ENCODE measurements at regions not wholly inside any gene's neighbourhood (a gene's known extent, or its start where the extent isn't known, plus 50 kb on each side); places are given as distances from the start of the nearest gene placed in this dataset.

DNA sequence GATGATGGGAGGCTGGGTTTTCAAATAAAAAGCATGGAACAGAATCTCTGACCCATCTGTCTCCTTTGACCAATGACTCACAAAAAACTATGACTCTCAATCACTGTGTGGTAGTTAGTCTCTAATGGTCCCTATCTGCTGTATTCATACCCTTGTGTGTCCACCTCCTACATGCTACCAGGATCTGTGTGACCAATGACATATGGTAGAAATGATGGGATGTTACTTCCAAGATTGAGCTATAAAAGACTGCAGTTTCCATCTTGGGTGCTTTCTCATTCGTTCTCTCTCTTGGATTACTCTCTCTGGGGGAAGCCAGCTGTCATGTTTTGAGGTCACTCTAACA, 144.7 kb upstream of the BTG1 start:
- no peak for TF ChIP-seq PRDM1 (tag by site-specific recombination; IDR thresholded peaks at IDR 0.05)
- TF ChIP-seq, protein P1, sequence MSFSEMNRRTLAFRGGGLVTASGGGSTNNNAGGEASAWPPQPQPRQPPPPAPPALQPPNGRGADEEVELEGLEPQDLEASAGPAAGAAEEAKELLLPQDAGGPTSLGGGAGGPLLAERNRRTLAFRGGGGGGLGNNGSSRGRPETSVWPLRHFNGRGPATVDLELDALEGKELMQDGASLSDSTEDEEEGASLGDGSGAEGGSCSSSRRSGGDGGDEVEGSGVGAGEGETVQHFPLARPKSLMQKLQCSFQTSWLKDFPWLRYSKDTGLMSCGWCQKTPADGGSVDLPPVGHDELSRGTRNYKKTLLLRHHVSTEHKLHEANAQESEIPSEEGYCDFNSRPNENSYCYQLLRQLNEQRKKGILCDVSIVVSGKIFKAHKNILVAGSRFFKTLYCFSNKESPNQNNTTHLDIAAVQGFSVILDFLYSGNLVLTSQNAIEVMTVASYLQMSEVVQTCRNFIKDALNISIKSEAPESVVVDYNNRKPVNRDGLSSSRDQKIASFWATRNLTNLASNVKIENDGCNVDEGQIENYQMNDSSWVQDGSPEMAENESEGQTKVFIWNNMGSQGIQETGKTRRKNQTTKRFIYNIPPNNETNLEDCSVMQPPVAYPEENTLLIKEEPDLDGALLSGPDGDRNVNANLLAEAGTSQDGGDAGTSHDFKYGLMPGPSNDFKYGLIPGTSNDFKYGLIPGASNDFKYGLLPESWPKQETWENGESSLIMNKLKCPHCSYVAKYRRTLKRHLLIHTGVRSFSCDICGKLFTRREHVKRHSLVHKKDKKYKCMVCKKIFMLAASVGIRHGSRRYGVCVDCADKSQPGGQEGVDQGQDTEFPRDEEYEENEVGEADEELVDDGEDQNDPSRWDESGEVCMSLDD (tag by site-specific recombination; IDR thresholded peaks at IDR 0.05) = no peak
- TF ChIP-seq ZSCAN16 (tag by site-specific recombination; IDR thresholded peaks at IDR 0.05) = no peak
- ChIA-PET CTCF (interaction anchor here (1.0 kb wide), 1 partner anchor 8 kb away, joined by 3 read pairs; no protein-coding TSS in a partner anchor), POLR2A (no interaction called here)
- Histone ChIP-seq H3K36me3 (ENCODE audit: control insufficient read depth in 2 of 2, insufficient read depth in 1 of 2, low read length in 2 of 2) (no peaks in the 10 kb centered on the region), H3K4me3 (ENCODE audit: low read depth, low read length) (no peak overlapping the region), H3K27ac (ENCODE audit: extremely low read depth, low read depth, low read length) (no peak overlapping the region), H3K9me3 (ENCODE audit: control insufficient read depth, insufficient read depth, low read depth, low read length) (no peaks in the 10 kb centered on the region), H3K4me1 (ENCODE audit: control insufficient read depth, insufficient read depth, low read length) (no peaks in the 10 kb centered on the region)

DNA sequence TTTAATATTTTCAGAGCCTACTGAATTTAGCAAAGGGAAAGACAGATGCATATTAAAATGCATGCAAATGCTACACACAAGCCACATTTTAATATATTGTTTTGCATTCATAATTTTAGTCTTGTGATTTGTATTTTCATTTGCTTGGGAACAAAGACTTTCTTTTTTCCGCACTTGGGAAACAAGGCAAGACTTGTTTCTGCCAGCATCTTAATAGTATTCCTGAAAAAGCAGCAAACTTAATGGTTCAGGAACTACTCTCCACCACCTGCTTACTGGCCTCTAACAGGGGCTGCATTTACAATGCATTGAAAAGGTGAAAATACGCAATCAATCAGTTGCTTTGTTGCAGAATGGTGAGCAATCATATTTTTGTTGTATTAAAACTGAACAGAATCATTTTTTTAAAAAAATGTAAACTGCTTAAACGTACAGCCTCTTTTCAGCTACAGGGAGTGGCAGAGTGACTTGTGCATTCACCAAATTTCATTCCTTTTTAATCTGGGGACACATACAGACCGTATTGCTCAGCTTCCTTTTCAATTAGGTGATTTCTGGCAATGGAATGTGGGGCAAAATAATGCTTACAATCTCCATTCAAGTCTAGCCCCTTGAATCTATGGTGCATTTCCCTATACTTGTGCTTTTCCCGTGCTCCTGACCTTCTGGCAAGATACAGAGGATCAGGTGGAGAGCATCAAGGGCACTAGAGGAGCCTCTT, 144.1 kb upstream of the BTG1 start:
- POLR2A ChIA-PET = no interaction called here
- no peak overlapping the region for H3K27ac ChIP-seq (ENCODE audit: extremely low read depth, low read depth, low read length)

DNA sequence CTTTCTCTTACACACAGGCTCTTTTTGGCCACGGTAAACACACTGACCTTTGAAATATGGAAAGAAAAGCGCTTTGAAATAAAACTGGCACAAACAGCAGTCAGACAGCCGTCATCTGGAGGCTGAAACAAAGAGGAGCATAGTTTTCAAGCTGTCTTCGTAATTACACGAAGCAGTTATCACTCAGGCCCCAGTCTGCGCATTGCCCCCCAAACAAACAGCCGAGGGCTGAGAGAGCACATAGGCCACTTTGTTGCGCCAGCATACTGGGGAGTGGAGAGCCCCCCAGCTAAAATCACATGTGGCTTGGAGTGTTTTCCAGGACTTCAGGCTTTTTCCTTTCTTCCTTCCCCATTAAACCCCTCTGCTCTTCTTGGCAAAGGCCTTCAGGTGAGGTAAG, 142.9 kb upstream of the BTG1 start:
- no peaks in the 10 kb centered on the region for H3K36me3 ChIP-seq (ENCODE audit: control insufficient read depth in 2 of 2, insufficient read depth in 1 of 2, low read length in 2 of 2)
- ChIA-PET CTCF (interaction anchor here (0.6 kb wide), 1 partner anchor 362 kb away, joined by 3 read pairs; no protein-coding TSS in a partner anchor), POLR2A (interaction anchor here (1.1 kb wide), 1 partner anchor 142 kb away, joined by 3 read pairs; no protein-coding TSS in a partner anchor)
- TF ChIP-seq ZNF791 (tag by site-specific recombination; IDR thresholded peaks at IDR 0.05) (no peak), ZNF843 (tag by site-specific recombination; IDR thresholded peaks at IDR 0.05) (no peak), ZNF473 (tag by site-specific recombination; IDR thresholded peaks at IDR 0.05) (no peak), IKZF3 (tag by site-specific recombination; IDR thresholded peaks at IDR 0.05) (no peak), ZNF121 (tag by site-specific recombination; IDR thresholded peaks at IDR 0.05) (no peak), ZNF140 (tag by site-specific recombination; IDR thresholded peaks at IDR 0.05) (no peak), ZNF501 (tag by site-specific recombination; IDR thresholded peaks at IDR 0.05) (no peak), KLF9 (tag by site-specific recombination; IDR thresholded peaks at IDR 0.05; ENCODE audit: low read depth) (no peak), ZNF785 (tag by site-specific recombination; IDR thresholded peaks at IDR 0.05) (no peak), ZNF138 (tag by site-specific recombination; IDR thresholded peaks at IDR 0.05; ENCODE audit: borderline replicate concordance) (no peak), ZNF660 (tag by site-specific recombination; IDR thresholded peaks at IDR 0.05) (no peak), ZNF404 (tag by site-specific recombination; IDR thresholded peaks at IDR 0.05) (no peak), PRDM1 (tag by site-specific recombination; IDR thresholded peaks at IDR 0.05) (no peak), WT1 (tag by site-specific recombination; IDR thresholded peaks at IDR 0.05) (no peak), HOXC10 (CRISPR knock-in tag; IDR thresholded peaks at IDR 0.05) (no peak), SP3 (tag by site-specific recombination; IDR thresholded peaks at IDR 0.05) (no peak), SALL2 (tag by site-specific recombination; IDR thresholded peaks at IDR 0.05; ENCODE audit: borderline replicate concordance) (no peak), ZNF23 (tag by site-specific recombination; IDR thresholded peaks at IDR 0.05; ENCODE audit: borderline replicate concordance) (no peak)
- TF ChIP-seq, protein P2, sequence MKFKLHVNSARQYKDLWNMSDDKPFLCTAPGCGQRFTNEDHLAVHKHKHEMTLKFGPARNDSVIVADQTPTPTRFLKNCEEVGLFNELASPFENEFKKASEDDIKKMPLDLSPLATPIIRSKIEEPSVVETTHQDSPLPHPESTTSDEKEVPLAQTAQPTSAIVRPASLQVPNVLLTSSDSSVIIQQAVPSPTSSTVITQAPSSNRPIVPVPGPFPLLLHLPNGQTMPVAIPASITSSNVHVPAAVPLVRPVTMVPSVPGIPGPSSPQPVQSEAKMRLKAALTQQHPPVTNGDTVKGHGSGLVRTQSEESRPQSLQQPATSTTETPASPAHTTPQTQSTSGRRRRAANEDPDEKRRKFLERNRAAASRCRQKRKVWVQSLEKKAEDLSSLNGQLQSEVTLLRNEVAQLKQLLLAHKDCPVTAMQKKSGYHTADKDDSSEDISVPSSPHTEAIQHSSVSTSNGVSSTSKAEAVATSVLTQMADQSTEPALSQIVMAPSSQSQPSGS (tag by site-specific recombination; IDR thresholded peaks at IDR 0.05; ENCODE audit: low read depth) = no peak
- no peaks in the 10 kb centered on the region for H3K9me3 ChIP-seq (ENCODE audit: control insufficient read depth, insufficient read depth, low read depth, low read length)
- no peak overlapping the region for H3K27ac ChIP-seq (ENCODE audit: extremely low read depth, low read depth, low read length)
- no peaks in the 10 kb centered on the region for H3K4me1 ChIP-seq (ENCODE audit: control insufficient read depth, insufficient read depth, low read length)
- H3K4me3 ChIP-seq (ENCODE audit: low read depth, low read length) = no peak overlapping the region

More for the DNA sequence above, 144.1 kb upstream of the BTG1 start:
- Histone ChIP-seq H3K4me3 (ENCODE audit: low read depth, low read length) (no peak overlapping the region), H3K4me1 (ENCODE audit: control insufficient read depth, insufficient read depth, low read length) (no peaks in the 10 kb centered on the region), H3K9me3 (ENCODE audit: control insufficient read depth, insufficient read depth, low read depth, low read length) (no peaks in the 10 kb centered on the region), H3K36me3 (ENCODE audit: control insufficient read depth in 2 of 2, insufficient read depth in 1 of 2, low read length in 2 of 2) (no peaks in the 10 kb centered on the region)
- TF ChIP-seq, protein P3, sequence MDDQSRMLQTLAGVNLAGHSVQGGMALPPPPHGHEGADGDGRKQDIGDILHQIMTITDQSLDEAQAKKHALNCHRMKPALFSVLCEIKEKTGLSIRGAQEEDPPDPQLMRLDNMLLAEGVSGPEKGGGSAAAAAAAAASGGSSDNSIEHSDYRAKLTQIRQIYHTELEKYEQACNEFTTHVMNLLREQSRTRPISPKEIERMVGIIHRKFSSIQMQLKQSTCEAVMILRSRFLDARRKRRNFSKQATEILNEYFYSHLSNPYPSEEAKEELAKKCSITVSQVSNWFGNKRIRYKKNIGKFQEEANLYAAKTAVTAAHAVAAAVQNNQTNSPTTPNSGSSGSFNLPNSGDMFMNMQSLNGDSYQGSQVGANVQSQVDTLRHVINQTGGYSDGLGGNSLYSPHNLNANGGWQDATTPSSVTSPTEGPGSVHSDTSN (CRISPR knock-in tag; IDR thresholded peaks at IDR 0.05) = no peak
- no peak for TF ChIP-seq HOXD13 (CRISPR knock-in tag; IDR thresholded peaks at IDR 0.05; ENCODE audit: borderline replicate concordance)
- no peak for TF ChIP-seq ZNF792 (tag by site-specific recombination; IDR thresholded peaks at IDR 0.05)
- TF ChIP-seq GFI1B (tag by site-specific recombination; IDR thresholded peaks at IDR 0.05) = no peak
- TF ChIP-seq ZNF707 (tag by site-specific recombination; IDR thresholded peaks at IDR 0.05) = no peak
- TF ChIP-seq ZNF354C (tag by site-specific recombination; IDR thresholded peaks at IDR 0.05; ENCODE audit: borderline replicate concordance, low read depth) = no peak
- no peak for TF ChIP-seq ZNF211 (tag by site-specific recombination; IDR thresholded peaks at IDR 0.05; ENCODE audit: low read depth)
- no peak for TF ChIP-seq ZNF302 (tag by site-specific recombination; IDR thresholded peaks at IDR 0.05; ENCODE audit: low read depth)
- TF ChIP-seq, protein P4, sequence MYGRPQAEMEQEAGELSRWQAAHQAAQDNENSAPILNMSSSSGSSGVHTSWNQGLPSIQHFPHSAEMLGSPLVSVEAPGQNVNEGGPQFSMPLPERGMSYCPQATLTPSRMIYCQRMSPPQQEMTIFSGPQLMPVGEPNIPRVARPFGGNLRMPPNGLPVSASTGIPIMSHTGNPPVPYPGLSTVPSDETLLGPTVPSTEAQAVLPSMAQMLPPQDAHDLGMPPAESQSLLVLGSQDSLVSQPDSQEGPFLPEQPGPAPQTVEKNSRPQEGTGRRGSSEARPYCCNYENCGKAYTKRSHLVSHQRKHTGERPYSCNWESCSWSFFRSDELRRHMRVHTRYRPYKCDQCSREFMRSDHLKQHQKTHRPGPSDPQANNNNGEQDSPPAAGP (tag by site-specific recombination; IDR thresholded peaks at IDR 0.05) = no peak
- no peak for TF ChIP-seq ZNF311 (tag by site-specific recombination; IDR thresholded peaks at IDR 0.05; ENCODE audit: borderline replicate concordance)
- TF ChIP-seq ZFP37 (tag by site-specific recombination; IDR thresholded peaks at IDR 0.05) = no peak
- CTCF ChIA-PET = interaction anchor here (1.0 kb wide), 1 partner anchor 9 kb away, joined by 3 read pairs; no protein-coding TSS in a partner anchor
